ENCODE measurements at regions not wholly inside any gene's neighbourhood (a gene's known extent, or its start where the extent isn't known, plus 50 kb on each side); places are given as distances from the start of the nearest gene placed in this dataset.

DNA sequence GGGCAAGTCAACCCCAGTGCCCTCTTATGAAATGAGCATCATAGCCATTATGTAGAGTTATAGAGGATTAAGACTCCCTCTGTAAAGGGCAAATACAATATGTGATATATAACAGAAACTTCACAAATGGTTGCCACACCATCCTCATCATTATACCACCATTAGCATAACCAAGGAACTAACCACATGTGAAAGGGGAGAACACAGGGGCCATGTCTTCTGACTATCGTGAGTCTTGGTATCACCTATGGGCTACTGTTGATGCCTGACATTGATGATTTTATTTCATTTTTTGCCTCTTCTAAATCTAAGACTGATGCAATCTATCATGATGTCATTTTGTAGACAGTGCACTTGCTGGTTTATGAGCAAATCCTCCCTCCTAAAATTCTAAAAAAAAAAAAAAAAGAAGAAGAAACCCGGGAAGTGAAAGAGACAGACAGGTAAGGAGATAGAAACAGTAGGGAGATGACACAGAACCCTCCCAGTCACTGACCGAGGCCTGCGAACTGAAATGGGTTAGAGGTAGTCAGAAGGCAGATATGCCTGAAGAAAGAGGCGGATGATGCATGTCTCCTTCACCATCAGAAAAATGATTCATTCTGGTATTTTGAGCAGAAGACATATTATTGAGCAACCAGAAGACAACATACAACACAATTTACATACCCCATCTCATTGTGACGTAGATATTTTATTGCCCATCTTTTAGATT lies 266.0 kb downstream of the DMAC1 start:
- no peaks in the 10 kb centered on the region for H3K9me3 ChIP-seq
- no peaks in the 10 kb centered on the region for H3K4me1 ChIP-seq (ENCODE audit: insufficient read depth)
- WGBS, 3 donors, result 90 to 95% (median 94%) methylated on average over 6 of the region's 6 CpGs
- no peak overlapping the region for H3K4me3 ChIP-seq
- no peak for DNase-seq
- TF ChIP-seq POLR2A (IDR thresholded peaks at IDR 0.05) (no peak), CTCF (IDR thresholded peaks at IDR 0.05) (no peak), EP300 (IDR thresholded peaks at IDR 0.05) (no peak)
- H3K27ac ChIP-seq, result no peak overlapping the region
- H3K27me3 ChIP-seq, result no peaks in the 10 kb centered on the region
- H3K36me3 ChIP-seq, result no peaks in the 10 kb centered on the region
- intact Hi-C loops (cut with DNase I), result no loop called here

DNA sequence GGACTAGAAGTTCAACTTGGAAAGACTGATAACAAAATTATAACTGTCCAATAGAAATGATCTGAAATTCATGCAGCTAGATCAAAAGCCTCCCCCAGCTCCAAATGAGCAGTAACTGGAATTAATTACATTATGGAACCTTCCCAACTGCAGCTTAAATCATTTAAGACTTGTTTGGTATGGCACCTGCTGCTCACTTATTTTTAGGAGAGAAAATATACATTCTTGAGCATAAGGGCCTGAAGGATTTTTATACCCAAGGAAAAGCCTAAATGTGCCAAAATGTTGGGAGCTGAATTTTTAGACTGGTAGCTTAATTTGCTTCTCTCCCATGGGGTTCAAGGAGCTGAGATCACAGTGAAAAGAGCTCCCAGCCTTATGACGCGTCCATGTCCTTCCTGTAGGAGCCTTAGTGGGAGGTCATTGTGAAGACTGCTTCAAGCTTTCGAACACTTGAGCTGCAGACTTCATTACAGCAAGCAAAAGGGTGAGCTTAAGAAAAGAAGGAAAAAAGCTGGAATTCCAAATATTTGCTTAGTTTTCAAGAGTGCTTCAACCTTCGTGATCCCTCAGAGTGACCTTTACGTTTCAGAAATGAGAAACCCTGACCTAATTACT lies 276.0 kb downstream of the DMAC1 start:
- H3K4me3 ChIP-seq, result no peak overlapping the region
- no peaks in the 10 kb centered on the region for H3K27me3 ChIP-seq
- no peak for DNase-seq
- H3K36me3 ChIP-seq, result no peaks in the 10 kb centered on the region
- 58 to 60% (median 60%) methylated on average over 5 of the region's 5 CpGs for WGBS, 3 donors
- intact Hi-C loops (cut with DNase I), result no loop called here
- no peak overlapping the region for H3K27ac ChIP-seq
- no peak for TF ChIP-seq CTCF (IDR thresholded peaks at IDR 0.05)
- TF ChIP-seq POLR2A (IDR thresholded peaks at IDR 0.05), result no peak
- no peak for TF ChIP-seq EP300 (IDR thresholded peaks at IDR 0.05)
- H3K9me3 ChIP-seq, result no peaks in the 10 kb centered on the region
- no peaks in the 10 kb centered on the region for H3K4me1 ChIP-seq (ENCODE audit: insufficient read depth)

GRCh38 chr9:7520396-7520795 lies 279.2 kb downstream of the DMAC1 start:
- WGBS, 3 donors, result 58 to 61% (median 60%) methylated on average over 5 of the region's 5 CpGs
- Histone ChIP-seq H3K36me3 (no peaks in the 10 kb centered on the region), H3K9me3 (no peaks in the 10 kb centered on the region), H3K4me1 (ENCODE audit: insufficient read depth) (no peaks in the 10 kb centered on the region), H3K27me3 (no peaks in the 10 kb centered on the region), H3K4me3 (no peak overlapping the region), H3K27ac (no peak overlapping the region)
- TF ChIP-seq EP300 (IDR thresholded peaks at IDR 0.05), result no peak
- TF ChIP-seq CTCF (IDR thresholded peaks at IDR 0.05), result no peak
- no peak for TF ChIP-seq POLR2A (IDR thresholded peaks at IDR 0.05)
- DNase-seq, result no peak
- intact Hi-C loops (cut with DNase I), result no loop called here

- no peak for DNase-seq
- Histone ChIP-seq H3K4me1 (ENCODE audit: insufficient read depth) (no peaks in the 10 kb centered on the region), H3K4me3 (no peak overlapping the region), H3K36me3 (no peaks in the 10 kb centered on the region), H3K27me3 (no peaks in the 10 kb centered on the region), H3K9me3 (no peaks in the 10 kb centered on the region), H3K27ac (no peak overlapping the region)
- TF ChIP-seq POLR2A (IDR thresholded peaks at IDR 0.05), result no peak
- TF ChIP-seq CTCF (IDR thresholded peaks at IDR 0.05), result no peak
- no peak for TF ChIP-seq EP300 (IDR thresholded peaks at IDR 0.05)
- intact Hi-C loops (cut with DNase I), result no loop called here
- 92 to 97% (median 92%) methylated on average over 2 of the region's 2 CpGs for WGBS, 3 donors
These were observed 283.2 kb downstream of the DMAC1 start for GRCh38 chr9:7516376-7516775.
